ENCODE measurements at regions not wholly inside any gene's neighbourhood (a gene's known extent, or its start where the extent isn't known, plus 50 kb on each side); places are given as distances from the start of the nearest gene placed in this dataset.
A peak's percentile ranks its signal among the peaks of the same experiment; 100 is the strongest.

DNA sequence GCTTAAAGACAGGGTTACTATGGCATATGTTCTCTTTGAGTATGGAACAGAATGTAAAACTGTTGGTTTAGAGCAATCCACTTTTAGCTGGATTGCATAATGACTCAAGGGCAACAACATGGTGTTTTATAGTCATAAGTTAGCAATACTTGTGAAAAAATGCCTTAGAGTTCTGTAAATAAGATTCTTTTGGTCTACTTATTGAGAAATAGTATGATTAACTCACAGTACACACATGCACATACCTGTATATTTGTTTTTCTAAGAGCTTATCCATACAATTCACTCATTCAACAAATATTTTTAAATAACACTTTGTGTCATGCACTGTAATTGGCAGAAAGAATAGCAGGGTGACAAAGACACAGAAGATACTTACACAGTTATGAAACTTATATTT, 1415.5 kb downstream of the PCDH7 start (continued):
- TF ChIP-seq, protein P1, sequence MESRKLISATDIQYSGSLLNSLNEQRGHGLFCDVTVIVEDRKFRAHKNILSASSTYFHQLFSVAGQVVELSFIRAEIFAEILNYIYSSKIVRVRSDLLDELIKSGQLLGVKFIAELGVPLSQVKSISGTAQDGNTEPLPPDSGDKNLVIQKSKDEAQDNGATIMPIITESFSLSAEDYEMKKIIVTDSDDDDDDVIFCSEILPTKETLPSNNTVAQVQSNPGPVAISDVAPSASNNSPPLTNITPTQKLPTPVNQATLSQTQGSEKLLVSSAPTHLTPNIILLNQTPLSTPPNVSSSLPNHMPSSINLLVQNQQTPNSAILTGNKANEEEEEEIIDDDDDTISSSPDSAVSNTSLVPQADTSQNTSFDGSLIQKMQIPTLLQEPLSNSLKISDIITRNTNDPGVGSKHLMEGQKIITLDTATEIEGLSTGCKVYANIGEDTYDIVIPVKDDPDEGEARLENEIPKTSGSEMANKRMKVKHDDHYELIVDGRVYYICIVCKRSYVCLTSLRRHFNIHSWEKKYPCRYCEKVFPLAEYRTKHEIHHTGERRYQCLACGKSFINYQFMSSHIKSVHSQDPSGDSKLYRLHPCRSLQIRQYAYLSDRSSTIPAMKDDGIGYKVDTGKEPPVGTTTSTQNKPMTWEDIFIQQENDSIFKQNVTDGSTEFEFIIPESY (IDR thresholded peaks at IDR 0.05; ENCODE audit: extremely low read depth, insufficient replicate concordance, low read length): no peak
- TF ChIP-seq CBX3 (IDR thresholded peaks at IDR 0.05; ENCODE audit: low read depth) (no peak), FOSL1 (IDR thresholded peaks at IDR 0.05; ENCODE audit: low read depth) (no peak), ZNF274 (IDR thresholded peaks at IDR 0.05; ENCODE audit: low read depth, low read length) (no peak), RAD21 (IDR thresholded peaks at IDR 0.05; ENCODE audit: low read depth) (no peak), JUND (IDR thresholded peaks at IDR 0.05) (no peak), TCF7L2 (IDR thresholded peaks at IDR 0.05; ENCODE audit: borderline replicate concordance, extremely low read depth, insufficient read depth, insufficient read length) (no peak)

DNA sequence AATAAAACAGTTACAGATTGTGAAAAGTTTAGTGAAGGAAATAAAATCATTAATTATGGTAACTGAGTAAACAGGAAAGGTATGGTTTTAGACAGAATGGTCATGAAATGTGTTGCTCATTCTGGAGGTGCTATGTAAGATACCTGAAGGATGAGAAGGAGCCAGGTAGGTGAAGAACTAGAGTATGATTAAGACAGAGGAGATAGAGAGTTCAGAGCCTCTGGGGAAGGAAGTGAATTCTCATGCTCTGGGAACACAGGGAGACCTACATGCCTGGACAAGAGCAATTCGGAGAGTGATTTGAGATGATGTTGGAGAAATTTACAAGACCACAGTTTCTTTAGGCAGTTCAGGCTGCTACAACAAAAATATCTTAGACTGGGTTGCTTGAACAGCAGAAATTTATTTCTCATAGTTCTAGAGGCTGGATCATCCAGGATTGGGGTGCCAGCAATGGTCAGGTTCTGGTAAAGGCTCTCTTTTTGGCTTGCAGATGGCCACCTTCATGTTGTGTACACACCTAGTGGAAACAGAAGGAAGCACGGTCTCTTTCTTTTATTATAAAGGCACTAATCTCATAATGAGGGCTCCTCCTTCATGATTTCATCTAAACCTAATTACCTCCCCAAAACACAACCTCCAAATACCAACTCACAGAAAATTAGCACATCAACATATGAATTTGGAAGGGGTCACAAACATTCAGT, 1416.1 kb downstream of the PCDH7 start:
- Histone ChIP-seq H3K4me3 (replicated peaks in 1 of 2; ENCODE audit: low read depth in 1 of 2, low read length in 2 of 2) (no peak overlapping the region), H3K36me3 (ENCODE audit: control insufficient read depth in 1 of 2, insufficient read depth in 2 of 2, low read length in 2 of 2) (no peaks in the 10 kb centered on the region), H3K9me2 (ENCODE audit: insufficient read depth) (no peaks in the 10 kb centered on the region), H3K79me2 (ENCODE audit: insufficient read depth, low read length) (no peaks in the 10 kb centered on the region), H3K27ac (ENCODE audit: low read depth, low read length) (no peak overlapping the region), H4K20me1 (ENCODE audit: insufficient read depth) (no peaks in the 10 kb centered on the region), H3K4me2 (ENCODE audit: low read length) (no peak overlapping the region), H3K9me3 (ENCODE audit: control insufficient read depth in 1 of 2, insufficient read depth in 1 of 2, low read depth in 1 of 2, low read length in 2 of 2) (no peaks in the 10 kb centered on the region), H2AFZ (ENCODE audit: low read depth, low read length, poor library complexity, severe bottlenecking) (no peak overlapping the region), H3K4me1 (ENCODE audit: control insufficient read depth in 1 of 2, insufficient read depth in 2 of 2, low read length in 2 of 2) (peaks cover 0 to 7% of the 10 kb centered on the region in 2 experiments; a peak in 2 of 4 replicates), H3K27me3 (ENCODE audit: insufficient read depth, low read length) (no peaks in the 10 kb centered on the region), H3K9ac (ENCODE audit: low read length) (no peak overlapping the region)
- ChIA-PET POLR2A (no interaction called here), CTCF (no interaction called here), RAD21 (ENCODE audit: low non-redundant PET in 1 of 2, low total read pairs in 2 of 2, uncharacterized antibody in 2 of 2, unreplicated experiment in 2 of 2) (no interaction called here)
- BruUV-seq (replicated peaks): no TSS peak
- ATAC-seq (peak; percentile 47; the same call in 1 of the 2 replicates), DNase-seq (ENCODE audit: low read depth, low spot score) (no peak)
- TF ChIP-seq, protein P2, sequence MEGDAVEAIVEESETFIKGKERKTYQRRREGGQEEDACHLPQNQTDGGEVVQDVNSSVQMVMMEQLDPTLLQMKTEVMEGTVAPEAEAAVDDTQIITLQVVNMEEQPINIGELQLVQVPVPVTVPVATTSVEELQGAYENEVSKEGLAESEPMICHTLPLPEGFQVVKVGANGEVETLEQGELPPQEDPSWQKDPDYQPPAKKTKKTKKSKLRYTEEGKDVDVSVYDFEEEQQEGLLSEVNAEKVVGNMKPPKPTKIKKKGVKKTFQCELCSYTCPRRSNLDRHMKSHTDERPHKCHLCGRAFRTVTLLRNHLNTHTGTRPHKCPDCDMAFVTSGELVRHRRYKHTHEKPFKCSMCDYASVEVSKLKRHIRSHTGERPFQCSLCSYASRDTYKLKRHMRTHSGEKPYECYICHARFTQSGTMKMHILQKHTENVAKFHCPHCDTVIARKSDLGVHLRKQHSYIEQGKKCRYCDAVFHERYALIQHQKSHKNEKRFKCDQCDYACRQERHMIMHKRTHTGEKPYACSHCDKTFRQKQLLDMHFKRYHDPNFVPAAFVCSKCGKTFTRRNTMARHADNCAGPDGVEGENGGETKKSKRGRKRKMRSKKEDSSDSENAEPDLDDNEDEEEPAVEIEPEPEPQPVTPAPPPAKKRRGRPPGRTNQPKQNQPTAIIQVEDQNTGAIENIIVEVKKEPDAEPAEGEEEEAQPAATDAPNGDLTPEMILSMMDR (IDR thresholded peaks at IDR 0.05 in 2 of 3, conservative IDR thresholded peaks at IDR 0.05 in 1 of 3; ENCODE audit: borderline replicate concordance in 1 of 3, insufficient read depth in 1 of 3, low read depth in 2 of 3, low read length in 2 of 3): peak in 2 of 3 experiments; percentile 28 to 33; a peak in 3 of 6 replicates
- no peak for TF ChIP-seq ZFX (IDR thresholded peaks at IDR 0.05)
- intact Hi-C loops (cut with micrococcal nuclease): no loop called here

All from HCT116 (cell line).